K562 (cell line): ENCODE measurements at regions not wholly inside any gene's neighbourhood (a gene's known extent, or its start where the extent isn't known, plus 50 kb on each side); places are given as distances from the start of the nearest gene placed in this dataset.

Source experiments
- CUX1 ChIP-seq: fragments of 200-800 bp; sonication (Bioruptor generic); IDR thresholded peaks from 2 replicates; pipeline ENCODE4 v1.6.1; 2016; ENCODE audit warnings: missing genetic modification characterization, missing compliant biosample characterization
- FOXP1 ChIP-seq: sonication (generic); formaldehyde crosslinking; IDR thresholded peaks from 2 replicates; pipeline ENCODE4 v1.8.0; 2022; ENCODE audit warnings: mild to moderate bottlenecking, missing genetic modification reagents
- HMG20B ChIP-seq: fragments of 250-450 bp; sonication (Bioruptor Pico); IDR thresholded peaks from 2 replicates; pipeline ENCODE4 v1.5.0; 2021; ENCODE audit warnings: mild to moderate bottlenecking
- NR0B1 ChIP-seq: fragments of 450-650 bp; IDR thresholded peaks from one replicate; pipeline ENCODE4 v1.6.1; 2018; ENCODE audit warnings: mild to moderate bottlenecking, moderate library complexity; ENCODE audit not compliant: partially characterized antibody
- TCF7 ChIP-seq: sonication (generic); IDR thresholded peaks from 2 replicates; pipeline ENCODE4 v1.6.1; 2016; ENCODE audit warnings: antibody characterized with exemption, borderline replicate concordance
- THAP12 ChIP-seq: fragments of 250-450 bp; sonication (Bioruptor Pico); IDR thresholded peaks from 2 replicates; pipeline ENCODE4 v1.9.0; 2021; ENCODE audit warnings: mild to moderate bottlenecking, inconsistent platforms

GRCh38 chr9:90070469-90070868 lies 465.7 kb downstream of the GADD45G start (continued):
- TF ChIP-seq THAP12 (CRISPR knock-in tag), result no peak
- TF ChIP-seq NR0B1, result no peak
- TF ChIP-seq CUX1 (CRISPR knock-in tag), result no peak
- TF ChIP-seq TCF7, result no peak
- TF ChIP-seq HMG20B (CRISPR knock-in tag), result no peak
- TF ChIP-seq FOXP1 (CRISPR knock-in tag), result no peak
